ENCODE measurements at regions not wholly inside any gene's neighbourhood (a gene's known extent, or its start where the extent isn't known, plus 50 kb on each side); places are given as distances from the start of the nearest gene placed in this dataset.

DNA sequence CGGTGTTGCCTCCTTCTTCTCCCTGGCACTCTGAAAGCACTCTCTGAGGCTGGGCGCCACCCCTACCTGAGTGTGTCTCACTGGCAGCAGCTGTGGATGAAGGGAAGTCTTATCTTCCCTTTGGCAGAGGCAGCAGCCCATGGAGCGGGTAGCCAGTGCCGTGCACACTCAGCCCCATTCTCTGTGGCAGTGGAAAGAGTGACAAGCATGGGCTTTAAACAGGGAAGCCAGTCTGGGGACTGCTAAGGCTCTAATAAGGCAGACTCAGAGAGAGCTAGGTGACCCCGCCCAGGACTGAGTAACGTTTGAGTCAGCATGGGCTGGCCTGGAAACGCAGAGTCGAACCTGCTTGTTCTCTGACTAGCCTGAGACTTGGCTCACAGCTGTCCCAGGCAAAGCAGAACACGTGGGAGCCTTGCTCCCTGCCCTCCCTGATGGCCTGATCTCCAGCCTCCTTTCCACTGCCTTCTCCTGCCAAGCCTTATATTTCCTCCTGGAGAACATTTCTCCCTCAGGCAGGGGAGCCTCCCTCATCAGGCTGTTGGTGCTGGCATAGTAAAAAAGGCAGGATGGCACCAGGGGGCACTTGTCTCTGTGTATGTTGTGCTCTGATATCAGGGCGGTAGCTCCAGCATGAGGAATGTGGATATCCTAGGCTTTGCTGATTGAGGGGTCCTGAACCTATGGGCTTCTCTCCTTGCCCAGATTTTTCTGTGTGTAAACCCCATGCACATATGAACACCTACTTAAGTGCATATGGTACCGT is 93.9 kb upstream of the LGALSL start:
- TF ChIP-seq, protein P1, sequence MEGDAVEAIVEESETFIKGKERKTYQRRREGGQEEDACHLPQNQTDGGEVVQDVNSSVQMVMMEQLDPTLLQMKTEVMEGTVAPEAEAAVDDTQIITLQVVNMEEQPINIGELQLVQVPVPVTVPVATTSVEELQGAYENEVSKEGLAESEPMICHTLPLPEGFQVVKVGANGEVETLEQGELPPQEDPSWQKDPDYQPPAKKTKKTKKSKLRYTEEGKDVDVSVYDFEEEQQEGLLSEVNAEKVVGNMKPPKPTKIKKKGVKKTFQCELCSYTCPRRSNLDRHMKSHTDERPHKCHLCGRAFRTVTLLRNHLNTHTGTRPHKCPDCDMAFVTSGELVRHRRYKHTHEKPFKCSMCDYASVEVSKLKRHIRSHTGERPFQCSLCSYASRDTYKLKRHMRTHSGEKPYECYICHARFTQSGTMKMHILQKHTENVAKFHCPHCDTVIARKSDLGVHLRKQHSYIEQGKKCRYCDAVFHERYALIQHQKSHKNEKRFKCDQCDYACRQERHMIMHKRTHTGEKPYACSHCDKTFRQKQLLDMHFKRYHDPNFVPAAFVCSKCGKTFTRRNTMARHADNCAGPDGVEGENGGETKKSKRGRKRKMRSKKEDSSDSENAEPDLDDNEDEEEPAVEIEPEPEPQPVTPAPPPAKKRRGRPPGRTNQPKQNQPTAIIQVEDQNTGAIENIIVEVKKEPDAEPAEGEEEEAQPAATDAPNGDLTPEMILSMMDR (IDR thresholded peaks at IDR 0.05): peak in 1 of 5 experiments; percentile 27
- TF ChIP-seq EP300 (IDR thresholded peaks at IDR 0.05; ENCODE audit: low read depth) (no peak), POLR2A (IDR thresholded peaks at IDR 0.05) (peak; percentile 52)
